B cell (primary cell): ENCODE measurements at regions not wholly inside any gene's neighbourhood (a gene's known extent, or its start where the extent isn't known, plus 50 kb on each side); places are given as distances from the start of the nearest gene placed in this dataset.

ENCODE experiments used
- EZH2 ChIP-seq: IDR thresholded peaks from 2 replicates; pipeline ENCODE4 v1.6.1; 2012; ENCODE audit warnings: borderline replicate concordance, low read depth, mild to moderate bottlenecking, moderate library complexity, low read length; ENCODE audit not compliant: insufficient read depth, poor library complexity, severe bottlenecking
- TF ChIP-seq, protein P1 (sequence below): fragments of 200-600 bp; IDR thresholded peaks from one replicate; pipeline ENCODE4 v1.8.0; 2022; ENCODE audit warnings: antibody characterized with exemption, mild to moderate bottlenecking

DNA sequence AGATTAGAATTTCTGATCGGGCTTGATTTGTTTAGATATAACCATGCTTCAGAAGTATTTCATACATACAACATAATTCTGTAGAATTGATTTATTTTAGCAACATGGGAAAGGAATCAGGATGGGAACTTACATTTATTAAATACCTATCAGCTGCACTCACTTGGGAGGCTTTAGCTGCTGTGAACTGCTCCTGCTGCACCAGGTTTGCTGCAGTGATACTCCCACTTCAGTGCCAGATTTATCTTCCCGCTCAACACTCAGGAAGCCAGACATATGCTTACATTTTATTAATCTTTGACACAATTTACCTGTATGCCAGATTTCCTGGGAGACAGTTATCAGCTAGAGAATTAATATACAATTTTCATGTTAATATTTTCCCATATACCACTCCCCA is 64.0 kb upstream of the PLCXD3 start:
- TF ChIP-seq, protein P1, sequence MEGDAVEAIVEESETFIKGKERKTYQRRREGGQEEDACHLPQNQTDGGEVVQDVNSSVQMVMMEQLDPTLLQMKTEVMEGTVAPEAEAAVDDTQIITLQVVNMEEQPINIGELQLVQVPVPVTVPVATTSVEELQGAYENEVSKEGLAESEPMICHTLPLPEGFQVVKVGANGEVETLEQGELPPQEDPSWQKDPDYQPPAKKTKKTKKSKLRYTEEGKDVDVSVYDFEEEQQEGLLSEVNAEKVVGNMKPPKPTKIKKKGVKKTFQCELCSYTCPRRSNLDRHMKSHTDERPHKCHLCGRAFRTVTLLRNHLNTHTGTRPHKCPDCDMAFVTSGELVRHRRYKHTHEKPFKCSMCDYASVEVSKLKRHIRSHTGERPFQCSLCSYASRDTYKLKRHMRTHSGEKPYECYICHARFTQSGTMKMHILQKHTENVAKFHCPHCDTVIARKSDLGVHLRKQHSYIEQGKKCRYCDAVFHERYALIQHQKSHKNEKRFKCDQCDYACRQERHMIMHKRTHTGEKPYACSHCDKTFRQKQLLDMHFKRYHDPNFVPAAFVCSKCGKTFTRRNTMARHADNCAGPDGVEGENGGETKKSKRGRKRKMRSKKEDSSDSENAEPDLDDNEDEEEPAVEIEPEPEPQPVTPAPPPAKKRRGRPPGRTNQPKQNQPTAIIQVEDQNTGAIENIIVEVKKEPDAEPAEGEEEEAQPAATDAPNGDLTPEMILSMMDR, result no peak
- no peak for TF ChIP-seq EZH2
